ENCODE measurements at regions not wholly inside any gene's neighbourhood (a gene's known extent, or its start where the extent isn't known, plus 50 kb on each side); places are given as distances from the start of the nearest gene placed in this dataset.

- TF ChIP-seq POLR2A (IDR thresholded peaks at IDR 0.05) (no peak), CTCF (IDR thresholded peaks at IDR 0.05) (no peak)
Observed at GRCh38 chr3:115409596-115409995, 213.7 kb upstream of the GAP43 start.
